ENCODE measurements at regions not wholly inside any gene's neighbourhood (a gene's known extent, or its start where the extent isn't known, plus 50 kb on each side); places are given as distances from the start of the nearest gene placed in this dataset.
A peak's percentile ranks its signal among the peaks of the same experiment; 100 is the strongest.
"Not testable (repeated sequence)": the region's sequence is repeated elsewhere in the genome, so short reads cannot be mapped to it uniquely, and the experiment has no call there.

DNA sequence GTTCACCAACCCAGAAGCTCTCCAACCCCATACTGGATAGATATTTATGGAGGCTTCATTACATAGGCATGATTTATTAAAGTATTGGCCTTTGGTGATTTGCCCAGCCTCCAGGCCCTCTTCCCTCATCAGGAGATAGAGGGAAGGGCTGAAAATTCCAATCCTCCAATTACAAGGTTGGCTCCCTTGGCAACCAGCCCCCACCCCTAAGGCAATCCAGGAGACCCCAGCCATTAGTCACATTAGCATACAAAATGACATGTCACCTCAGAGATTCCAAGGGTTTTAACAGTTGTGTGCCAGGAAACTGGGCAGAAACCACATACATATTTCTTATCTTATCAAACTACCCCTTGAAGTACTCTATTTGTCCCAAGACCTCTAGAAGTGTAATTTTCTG is 210.0 kb downstream of the HINT1 start:
- DNase-seq (ENCODE audit: low read depth), result no peak

GRCh38 chr5:130954336-130954735 is 210.7 kb downstream of the HINT1 start:
- DNase-seq (ENCODE audit: low read depth), result no peak

GRCh38 chr5:130939059-130939458 is 226.0 kb downstream of the HINT1 start:
- no peak for DNase-seq (ENCODE audit: low read depth)

- DNase-seq (ENCODE audit: low read depth), result no peak
These were observed 228.0 kb downstream of the HINT1 start for GRCh38 chr5:130937046-130937445.

DNA sequence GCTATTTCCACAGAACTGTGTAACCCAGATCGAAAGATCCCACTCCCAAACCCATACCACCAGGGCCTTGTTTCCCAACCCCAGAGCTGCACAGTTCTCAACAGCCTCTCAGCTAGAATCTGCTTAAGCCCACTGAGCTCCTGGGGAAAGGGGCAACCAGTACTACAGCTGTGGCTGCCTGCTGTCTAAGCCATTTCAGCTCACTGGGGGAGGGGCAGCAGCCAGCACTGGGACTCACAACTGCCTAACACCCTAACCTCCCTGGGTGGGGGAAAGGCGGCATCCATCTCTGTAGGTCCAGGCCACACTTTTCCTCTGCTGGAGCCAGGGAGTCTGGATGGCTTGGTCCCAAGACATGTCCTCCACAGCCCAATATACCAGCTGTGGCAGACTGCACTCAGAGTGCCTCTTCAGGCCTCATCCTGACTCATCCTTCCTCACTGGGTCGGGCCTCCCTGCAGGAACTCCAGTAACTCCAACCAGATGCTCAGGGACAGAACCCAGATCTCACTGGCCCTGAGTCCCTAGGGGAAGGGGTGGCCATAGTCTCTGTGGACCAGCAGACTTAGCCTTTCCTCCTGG is 241.4 kb downstream of the HINT1 start:
- no peak for DNase-seq (ENCODE audit: low read depth)

DNA sequence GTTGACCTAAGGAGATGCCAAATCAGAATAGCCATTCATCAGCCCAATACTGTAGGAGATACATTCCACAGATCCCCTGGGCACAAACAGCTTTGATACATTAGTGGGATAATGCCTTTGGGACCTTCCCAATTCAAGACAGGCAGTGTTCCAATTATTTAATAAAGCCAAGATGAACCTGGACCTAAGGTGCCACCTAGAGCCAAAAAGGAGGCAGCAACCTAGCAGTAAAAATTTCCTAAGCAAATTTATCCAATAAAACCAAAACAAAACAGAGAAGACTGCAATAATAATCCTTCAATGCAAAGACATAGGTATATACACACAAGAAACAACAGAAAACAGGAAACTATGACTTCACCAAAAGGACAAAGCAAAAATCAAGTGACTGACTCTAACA is 253.0 kb downstream of the HINT1 start:
- DNase-seq (ENCODE audit: low read depth), result no peak

DNA sequence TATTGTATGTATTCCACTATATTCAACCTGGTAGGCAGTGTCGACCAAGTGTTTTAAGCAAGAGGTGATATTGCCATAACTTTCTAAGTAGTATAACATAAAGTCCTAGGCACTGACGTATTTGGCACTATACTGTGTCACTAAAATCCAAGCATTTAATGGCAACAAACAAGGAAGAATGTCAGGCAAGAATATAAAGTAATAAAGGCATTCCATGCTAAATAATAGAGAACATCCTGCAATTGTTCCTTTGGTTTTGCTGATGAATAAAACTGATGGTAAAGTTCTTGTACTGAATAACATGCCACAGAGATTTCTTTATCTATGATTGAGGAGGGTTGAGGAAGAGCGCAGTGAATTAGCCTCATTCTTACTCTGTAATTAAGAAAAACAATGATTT is 256.9 kb downstream of the HINT1 start:
- DNase-seq (ENCODE audit: low read depth), result no peak

- not testable (repeated sequence) for DNase-seq (ENCODE audit: low read depth)
These were observed 267.4 kb downstream of the HINT1 start for GRCh38 chr5:130897537-130898195.

- DNase-seq (ENCODE audit: low read depth), result not testable (repeated sequence)
These were observed 267.9 kb downstream of the HINT1 start for GRCh38 chr5:130897181-130897536.

- DNase-seq (ENCODE audit: low read depth), result no peak
These were observed 268.4 kb downstream of the HINT1 start for GRCh38 chr5:130896636-130897035.

- DNase-seq (ENCODE audit: low read depth), result no peak
These were observed 272.1 kb downstream of the HINT1 start for GRCh38 chr5:130893006-130893405.

DNA sequence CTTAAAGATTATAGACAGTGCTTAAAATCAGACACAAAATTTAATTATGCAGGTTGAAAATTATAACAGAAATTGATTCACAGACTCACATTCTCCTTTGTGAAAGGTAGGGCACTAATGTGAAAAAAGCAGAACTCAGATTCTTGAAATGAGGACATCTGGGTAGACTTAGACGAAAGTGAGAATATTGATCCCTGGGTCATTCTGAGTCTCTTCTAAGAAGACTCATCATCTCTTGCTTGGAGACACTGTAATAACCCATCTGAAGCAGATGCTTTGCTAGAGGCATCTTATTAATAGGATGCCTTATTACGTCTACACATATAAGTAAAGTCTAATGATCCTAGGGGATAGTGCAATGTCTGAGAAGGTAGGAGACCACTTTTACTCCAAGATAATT is 274.4 kb downstream of the HINT1 start:
- no peak for DNase-seq (ENCODE audit: low read depth)

GRCh38 chr5:130885691-130886090 is 279.4 kb downstream of the HINT1 start:
- no peak for DNase-seq (ENCODE audit: low read depth)

DNA sequence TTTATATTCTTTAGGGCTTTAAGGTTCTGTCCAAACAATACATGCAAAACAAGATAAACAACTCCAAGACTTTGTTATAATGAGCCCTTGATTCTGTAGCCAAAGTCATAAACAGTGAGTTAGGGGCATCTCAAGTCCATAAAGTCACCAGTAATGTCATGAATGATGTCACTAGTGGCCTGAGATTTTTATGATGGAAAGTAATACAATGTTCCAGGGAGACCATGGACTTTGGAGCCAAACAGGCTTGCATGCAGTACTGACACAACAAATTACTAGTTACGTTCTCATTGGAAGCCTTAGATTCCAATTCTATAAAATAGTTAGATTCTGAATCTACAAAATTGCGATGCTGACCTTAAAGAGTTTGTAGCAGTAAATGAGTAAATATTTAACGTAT is 280.0 kb downstream of the HINT1 start:
- DNase-seq (ENCODE audit: low read depth), result no peak

- DNase-seq (ENCODE audit: low read depth), result no peak
These were observed 281.0 kb downstream of the HINT1 start for GRCh38 chr5:130884023-130884422.

- DNase-seq (ENCODE audit: low read depth), result no peak
These were observed 289.4 kb downstream of the HINT1 start for GRCh38 chr5:130875656-130876055.

DNA sequence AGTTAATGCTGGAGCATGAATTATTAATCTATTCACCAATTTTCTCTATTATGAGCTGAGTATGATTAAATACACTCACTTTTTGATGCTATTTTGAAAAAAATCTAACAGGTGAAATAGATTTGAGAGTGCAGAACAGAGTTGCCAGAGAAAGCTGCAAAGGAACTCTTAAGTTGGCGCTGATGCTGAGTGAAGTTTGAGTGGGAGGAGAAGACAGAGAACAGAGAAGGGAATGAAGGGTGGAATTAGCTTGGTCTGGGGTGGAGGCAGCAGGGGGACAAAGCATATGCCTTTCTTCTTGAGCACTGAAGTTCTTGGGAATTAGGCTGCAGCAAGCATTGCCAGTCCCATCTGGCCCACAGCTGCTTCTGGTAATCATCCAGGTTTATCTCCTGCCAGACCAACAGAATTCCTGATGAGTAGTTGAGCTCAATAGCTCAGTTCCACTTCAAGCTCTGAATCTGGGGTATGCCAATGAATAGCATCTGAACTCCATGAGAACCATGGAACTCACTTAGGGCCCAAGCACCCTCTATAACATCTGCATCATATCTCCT is 290.1 kb downstream of the HINT1 start:
- no peak for DNase-seq (ENCODE audit: low read depth)

- peak; percentile 14 for DNase-seq (ENCODE audit: low read depth)
These were observed 293.5 kb downstream of the HINT1 start for GRCh38 chr5:130871346-130872086.

- DNase-seq (ENCODE audit: low read depth), result no peak
These were observed 294.4 kb downstream of the HINT1 start for GRCh38 chr5:130870691-130871090.

- no peak for DNase-seq (ENCODE audit: low read depth)
These were observed 296.7 kb downstream of the HINT1 start for GRCh38 chr5:130868186-130868840.

DNA sequence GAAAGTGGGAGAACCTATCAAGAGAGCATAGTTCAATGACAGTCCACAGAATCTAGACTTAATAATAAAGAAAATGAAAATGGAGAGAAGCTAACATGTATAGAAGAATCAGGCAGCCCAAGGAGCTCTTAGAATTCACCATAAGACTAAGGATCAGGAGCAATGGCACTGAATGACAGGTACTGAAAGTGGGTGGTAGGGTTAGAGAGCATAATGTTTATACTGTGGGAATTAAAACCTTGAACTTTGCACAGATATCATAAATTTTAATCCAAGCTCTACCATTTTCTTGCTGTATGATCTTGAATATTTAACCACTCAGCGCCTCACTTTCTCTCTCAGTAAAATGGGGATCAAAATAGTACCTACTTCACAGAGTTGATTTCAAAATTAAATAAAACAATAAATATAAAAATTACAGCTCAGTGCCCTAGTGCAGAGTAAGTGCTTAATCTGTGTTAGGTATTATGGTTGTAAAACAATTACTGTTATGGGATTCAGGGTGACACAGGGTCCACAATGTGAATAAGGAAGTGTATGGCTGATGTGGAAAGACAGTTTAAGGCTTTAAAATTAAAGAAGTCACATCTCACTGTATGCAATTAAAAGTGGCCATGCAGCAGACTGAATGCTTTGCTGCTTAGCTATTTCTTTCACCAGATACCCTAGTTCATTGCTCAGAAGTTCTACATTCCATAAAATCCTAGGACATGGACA is 319.8 kb downstream of the HINT1 start:
- no peak for DNase-seq (ENCODE audit: low read depth)
